ENCODE measurements at regions not wholly inside any gene's neighbourhood (a gene's known extent, or its start where the extent isn't known, plus 50 kb on each side); places are given as distances from the start of the nearest gene placed in this dataset.

DNA sequence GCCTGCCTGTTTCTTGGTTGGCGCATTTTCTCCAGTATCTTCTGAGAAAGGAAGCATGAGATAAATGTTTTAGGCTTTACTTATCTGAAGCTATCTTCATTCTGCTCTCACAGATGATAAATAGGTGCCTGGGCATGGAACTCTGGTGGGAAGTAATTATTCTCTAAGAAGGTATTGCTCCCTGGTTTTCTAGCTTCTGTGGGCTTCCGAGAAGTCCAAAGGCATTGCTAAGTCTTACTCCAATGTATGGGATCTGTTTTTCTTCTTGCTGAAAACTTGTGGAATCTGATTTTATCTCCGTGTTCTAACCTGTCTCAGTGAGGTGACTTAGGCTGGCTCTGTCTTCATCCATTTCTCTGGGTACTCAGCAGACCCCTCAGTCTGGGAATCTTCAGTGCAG is 224.4 kb upstream of the HS6ST1 start:
- Histone ChIP-seq H3K36me3 (ENCODE audit: control insufficient read depth, low read length) (no peaks in the 10 kb centered on the region), H3F3A (ENCODE audit: control insufficient read depth, insufficient read depth) (no peaks in the 10 kb centered on the region)
- TF ChIP-seq, protein P1, sequence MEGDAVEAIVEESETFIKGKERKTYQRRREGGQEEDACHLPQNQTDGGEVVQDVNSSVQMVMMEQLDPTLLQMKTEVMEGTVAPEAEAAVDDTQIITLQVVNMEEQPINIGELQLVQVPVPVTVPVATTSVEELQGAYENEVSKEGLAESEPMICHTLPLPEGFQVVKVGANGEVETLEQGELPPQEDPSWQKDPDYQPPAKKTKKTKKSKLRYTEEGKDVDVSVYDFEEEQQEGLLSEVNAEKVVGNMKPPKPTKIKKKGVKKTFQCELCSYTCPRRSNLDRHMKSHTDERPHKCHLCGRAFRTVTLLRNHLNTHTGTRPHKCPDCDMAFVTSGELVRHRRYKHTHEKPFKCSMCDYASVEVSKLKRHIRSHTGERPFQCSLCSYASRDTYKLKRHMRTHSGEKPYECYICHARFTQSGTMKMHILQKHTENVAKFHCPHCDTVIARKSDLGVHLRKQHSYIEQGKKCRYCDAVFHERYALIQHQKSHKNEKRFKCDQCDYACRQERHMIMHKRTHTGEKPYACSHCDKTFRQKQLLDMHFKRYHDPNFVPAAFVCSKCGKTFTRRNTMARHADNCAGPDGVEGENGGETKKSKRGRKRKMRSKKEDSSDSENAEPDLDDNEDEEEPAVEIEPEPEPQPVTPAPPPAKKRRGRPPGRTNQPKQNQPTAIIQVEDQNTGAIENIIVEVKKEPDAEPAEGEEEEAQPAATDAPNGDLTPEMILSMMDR (IDR thresholded peaks at IDR 0.05; ENCODE audit: low read depth, low read length, poor library complexity, severe bottlenecking): no peak
- no peak for TF ChIP-seq EZH2phosphoT487 (IDR thresholded peaks at IDR 0.05; ENCODE audit: borderline replicate concordance, low read length)

DNA sequence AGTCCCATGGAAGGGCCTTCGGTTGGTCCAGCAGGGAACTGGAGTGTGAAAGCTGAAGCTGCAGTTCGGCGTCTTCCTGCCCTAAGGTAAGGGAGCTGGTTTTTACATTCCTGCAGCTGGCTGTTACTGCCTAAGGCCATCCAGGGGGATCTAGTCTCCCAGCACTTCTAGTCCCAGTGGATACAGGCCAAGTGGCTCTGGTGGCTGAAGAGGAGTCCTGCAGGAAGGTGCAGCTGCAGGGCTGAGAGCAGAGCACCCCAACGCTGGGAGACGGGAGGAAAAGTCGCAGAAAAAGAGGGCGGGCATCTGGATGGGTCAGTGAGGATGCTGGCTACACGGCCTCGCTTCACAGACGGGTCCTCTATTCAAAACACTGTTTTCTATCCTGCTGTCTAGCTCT is 225.0 kb upstream of the HS6ST1 start:
- no peaks in the 10 kb centered on the region for H4K20me1 ChIP-seq (ENCODE audit: control insufficient read depth, insufficient read depth, low read depth, low read length)
- TF ChIP-seq, protein P1 (IDR thresholded peaks at IDR 0.05; ENCODE audit: low read depth, low read length, poor library complexity, severe bottlenecking): no peak
- no peak for TF ChIP-seq EZH2phosphoT487 (IDR thresholded peaks at IDR 0.05; ENCODE audit: borderline replicate concordance, low read length)
- H3K9me3 ChIP-seq (ENCODE audit: control insufficient read depth, insufficient read depth, low read length): no peaks in the 10 kb centered on the region
- no peaks in the 10 kb centered on the region for H3F3A ChIP-seq (ENCODE audit: control insufficient read depth, insufficient read depth)
- no peak overlapping the region for H3K4me3 ChIP-seq (ENCODE audit: low read length)
- H3K9me2 ChIP-seq (replicated peaks; ENCODE audit: control insufficient read depth, low read length): no peaks in the 10 kb centered on the region
- H3K36me3 ChIP-seq (ENCODE audit: control insufficient read depth, low read length): no peaks in the 10 kb centered on the region
- H3K79me2 ChIP-seq (ENCODE audit: control insufficient read depth, low read length): no peaks in the 10 kb centered on the region
- no peak overlapping the region for H3K27ac ChIP-seq (ENCODE audit: low read depth, low read length)
- no peaks in the 10 kb centered on the region for H3K27me3 ChIP-seq (ENCODE audit: control insufficient read depth, low read length)
- no peak overlapping the region for H3K4me2 ChIP-seq (ENCODE audit: low read length)
- H3K4me1 ChIP-seq (ENCODE audit: control insufficient read depth, low read length): no peaks in the 10 kb centered on the region

More for the DNA sequence above, 224.4 kb upstream of the HS6ST1 start:
- Histone ChIP-seq H4K20me1 (ENCODE audit: control insufficient read depth, insufficient read depth, low read depth, low read length) (no peaks in the 10 kb centered on the region), H3K9me3 (ENCODE audit: control insufficient read depth, insufficient read depth, low read length) (no peaks in the 10 kb centered on the region), H3K27me3 (ENCODE audit: control insufficient read depth, low read length) (no peaks in the 10 kb centered on the region), H3K79me2 (ENCODE audit: control insufficient read depth, low read length) (no peaks in the 10 kb centered on the region), H3K4me1 (ENCODE audit: control insufficient read depth, low read length) (no peaks in the 10 kb centered on the region), H3K4me3 (ENCODE audit: low read length) (no peak overlapping the region), H3K27ac (ENCODE audit: low read depth, low read length) (no peak overlapping the region), H3K4me2 (ENCODE audit: low read length) (no peak overlapping the region), H3K9me2 (replicated peaks; ENCODE audit: control insufficient read depth, low read length) (no peaks in the 10 kb centered on the region)

DNA sequence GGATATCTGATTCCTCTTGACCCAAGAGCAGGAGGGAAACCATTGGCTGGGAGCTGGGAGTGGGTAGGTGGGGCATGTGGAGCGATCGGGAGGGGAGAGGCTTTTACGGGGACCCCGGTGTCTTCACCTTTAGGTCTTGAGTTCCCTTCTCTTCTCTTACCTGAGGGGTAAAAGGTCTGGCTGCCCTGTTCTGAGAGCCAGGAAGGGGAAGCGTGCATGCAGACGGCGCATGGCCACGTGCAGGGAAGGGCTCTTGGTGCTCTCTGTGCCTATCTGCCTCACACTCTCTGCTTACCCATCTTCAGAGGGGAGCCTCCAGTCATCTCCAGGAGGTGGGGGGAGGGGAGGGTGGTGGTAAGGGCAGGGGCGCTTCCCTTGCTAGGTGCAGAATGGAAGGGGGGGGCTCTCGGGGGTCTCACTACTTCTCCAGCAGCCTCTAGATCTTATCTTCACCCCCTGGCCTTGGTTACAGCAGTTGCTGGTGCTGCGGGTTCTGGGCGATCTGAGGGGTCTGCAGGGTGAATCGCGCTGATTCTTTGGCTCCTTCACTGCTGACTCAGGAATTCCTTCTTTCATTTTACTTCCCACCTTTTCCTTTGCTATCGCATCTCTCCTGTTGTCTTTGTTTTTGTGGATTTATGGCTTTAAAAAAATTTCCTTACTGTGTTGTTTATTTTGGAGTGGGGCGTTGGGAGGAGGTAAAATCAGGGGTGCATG is 225.8 kb upstream of the HS6ST1 start:
- Histone ChIP-seq H3K9me3 (ENCODE audit: control insufficient read depth, insufficient read depth, low read length) (no peaks in the 10 kb centered on the region), H3K4me2 (ENCODE audit: low read length) (no peak overlapping the region)
- TF ChIP-seq, protein P1 (IDR thresholded peaks at IDR 0.05; ENCODE audit: low read depth, low read length, poor library complexity, severe bottlenecking): no peak
- no peak for TF ChIP-seq EZH2phosphoT487 (IDR thresholded peaks at IDR 0.05; ENCODE audit: borderline replicate concordance, low read length)

More for the DNA sequence above, 225.8 kb upstream of the HS6ST1 start:
- Histone ChIP-seq H3K36me3 (ENCODE audit: control insufficient read depth, low read length) (no peaks in the 10 kb centered on the region), H3F3A (ENCODE audit: control insufficient read depth, insufficient read depth) (no peaks in the 10 kb centered on the region), H3K9me2 (replicated peaks; ENCODE audit: control insufficient read depth, low read length) (no peaks in the 10 kb centered on the region), H3K27me3 (ENCODE audit: control insufficient read depth, low read length) (no peaks in the 10 kb centered on the region), H3K79me2 (ENCODE audit: control insufficient read depth, low read length) (no peaks in the 10 kb centered on the region), H4K20me1 (ENCODE audit: control insufficient read depth, insufficient read depth, low read depth, low read length) (no peaks in the 10 kb centered on the region), H3K4me1 (ENCODE audit: control insufficient read depth, low read length) (no peaks in the 10 kb centered on the region), H3K4me3 (ENCODE audit: low read length) (no peak overlapping the region), H3K27ac (ENCODE audit: low read depth, low read length) (no peak overlapping the region)

Measured in DOHH2 (cell line).